ENCODE measurements at regions not wholly inside any gene's neighbourhood (a gene's known extent, or its start where the extent isn't known, plus 50 kb on each side); places are given as distances from the start of the nearest gene placed in this dataset.

DNA sequence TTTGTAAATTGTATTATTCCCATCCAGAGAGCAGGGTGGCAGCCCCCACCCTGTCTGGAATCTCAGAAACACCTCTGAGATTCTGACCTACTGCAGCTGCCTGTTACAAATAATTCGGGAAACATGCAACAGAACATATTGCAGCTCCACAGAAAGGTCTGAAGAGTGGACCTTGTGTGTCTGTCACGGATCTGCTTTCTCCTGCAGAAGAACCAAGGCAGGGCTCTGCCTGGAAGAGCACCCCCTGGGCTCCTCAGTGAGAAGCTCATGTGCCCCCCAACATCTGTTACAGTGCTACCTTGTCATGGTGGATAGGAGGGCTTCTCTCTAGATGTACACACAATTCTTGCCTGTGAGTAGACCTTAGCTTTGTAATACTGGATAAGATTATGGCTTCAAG is 286.6 kb upstream of the GATB start:
- intact Hi-C loops (cut with micrococcal nuclease): no loop called here
- Mint-ChIP-seq H3K36me3 (ENCODE audit: low read depth) (peaks cover 3% of the 10 kb centered on the region), H3K4me3 (no peak overlapping the region), H3K27me3 (peaks cover 3% of the 10 kb centered on the region), H3K27ac (no peak overlapping the region), H3K4me1 (peaks cover 11% of the 10 kb centered on the region), H3K9me3 (peaks cover 15% of the 10 kb centered on the region)
- no peak for DNase-seq

GRCh38 chr4:152045807-152046571 is 285.2 kb upstream of the GATB start:
- Mint-ChIP-seq H3K36me3 (ENCODE audit: low read depth) (peaks cover 3% of the 10 kb centered on the region), H3K4me1 (peaks cover 4% of the 10 kb centered on the region), H3K27me3 (peaks cover 3% of the 10 kb centered on the region), H3K9me3 (peaks cover 15% of the 10 kb centered on the region), H3K27ac (no peak overlapping the region), H3K4me3 (no peak overlapping the region)
- intact Hi-C loops (cut with micrococcal nuclease): no loop called here
- DNase-seq: no peak

GRCh38 chr4:152045449-152045806 is 284.6 kb upstream of the GATB start:
- Mint-ChIP-seq H3K27ac (no peak overlapping the region), H3K4me1 (peaks cover 4% of the 10 kb centered on the region), H3K4me3 (no peak overlapping the region), H3K36me3 (ENCODE audit: low read depth) (peaks cover 3% of the 10 kb centered on the region), H3K27me3 (peaks cover 2% of the 10 kb centered on the region), H3K9me3 (peaks cover 14% of the 10 kb centered on the region)
- no peak for DNase-seq
- intact Hi-C loops (cut with micrococcal nuclease): no loop called here

DNA sequence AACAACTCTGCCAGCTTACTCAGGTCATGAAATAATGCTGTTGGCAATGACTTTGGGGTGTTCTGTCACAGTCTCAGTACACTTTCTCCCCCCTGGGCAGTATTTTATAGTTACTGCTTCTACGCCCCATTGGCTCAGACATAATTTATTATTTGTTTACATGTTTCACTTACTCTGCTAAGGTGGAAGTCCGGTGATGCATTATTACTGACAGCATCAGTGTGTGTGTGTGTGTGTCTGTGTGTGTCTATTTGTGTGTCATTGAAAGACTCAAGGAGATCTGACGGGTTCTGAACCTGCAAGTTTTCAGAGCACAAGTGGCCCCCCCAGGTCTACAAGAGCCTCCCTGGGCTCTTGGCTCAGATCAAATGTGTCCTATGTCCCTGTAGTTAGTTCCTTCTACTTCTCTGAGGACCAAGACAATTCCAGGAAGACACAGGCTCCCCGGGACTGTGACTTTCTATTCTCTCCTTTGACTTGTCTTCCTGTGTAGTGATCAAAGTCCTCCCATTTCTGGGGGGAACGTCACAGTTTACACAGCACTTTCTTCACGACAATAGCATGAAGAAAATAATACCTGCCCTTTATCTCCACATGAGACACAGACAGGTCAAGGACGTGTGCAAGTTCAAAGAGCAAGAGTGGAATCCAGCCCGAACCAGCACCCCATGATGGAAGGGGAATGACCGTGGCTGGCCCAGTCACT is 283.7 kb upstream of the GATB start:
- DNase-seq: no peak
- no peak overlapping the region for H3K27ac Mint-ChIP-seq
- peaks cover 2% of the 10 kb centered on the region for H3K36me3 Mint-ChIP-seq (ENCODE audit: low read depth)
- H3K9me3 Mint-ChIP-seq: peaks cover 5% of the 10 kb centered on the region
- intact Hi-C loops (cut with micrococcal nuclease): no loop called here
- H3K27me3 Mint-ChIP-seq: no peaks in the 10 kb centered on the region
- no peak overlapping the region for H3K4me3 Mint-ChIP-seq
- H3K4me1 Mint-ChIP-seq: peaks cover 4% of the 10 kb centered on the region

DNA sequence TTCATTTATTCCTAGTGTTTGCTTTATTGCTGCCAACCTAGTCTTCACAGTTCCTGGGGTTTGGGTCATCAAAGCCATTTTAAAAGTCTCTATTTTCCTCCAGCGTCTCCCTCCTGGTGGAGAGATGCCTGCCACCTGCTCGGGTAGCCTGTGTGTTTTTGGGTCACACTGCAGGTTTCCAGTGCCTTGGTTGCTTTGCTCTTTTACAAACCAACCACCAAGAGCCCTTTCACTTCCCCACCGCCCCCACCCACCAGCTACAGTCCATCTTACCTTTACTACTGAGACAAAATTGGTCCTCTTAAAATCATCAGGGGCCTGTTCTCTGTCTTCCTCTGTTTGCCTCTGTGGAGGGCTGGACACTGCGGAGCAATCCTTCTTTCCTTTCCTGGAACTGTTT is 280.5 kb upstream of the GATB start:
- no peak for DNase-seq
- H3K27me3 Mint-ChIP-seq: no peaks in the 10 kb centered on the region
- peaks cover 2% of the 10 kb centered on the region for H3K36me3 Mint-ChIP-seq (ENCODE audit: low read depth)
- intact Hi-C loops (cut with micrococcal nuclease): no loop called here
- H3K9me3 Mint-ChIP-seq: peaks cover 3% of the 10 kb centered on the region
- peaks cover 5% of the 10 kb centered on the region for H3K4me1 Mint-ChIP-seq
- H3K4me3 Mint-ChIP-seq: no peak overlapping the region
- no peak overlapping the region for H3K27ac Mint-ChIP-seq

- DNase-seq: no peak
- Mint-ChIP-seq H3K9me3 (peaks cover 11% of the 10 kb centered on the region), H3K27me3 (no peaks in the 10 kb centered on the region), H3K4me1 (peaks cover 6% of the 10 kb centered on the region), H3K4me3 (no peak overlapping the region), H3K27ac (no peak overlapping the region), H3K36me3 (ENCODE audit: low read depth) (peaks cover 2% of the 10 kb centered on the region)
- intact Hi-C loops (cut with micrococcal nuclease): no loop called here
Observed at GRCh38 chr4:152039691-152040090, 278.9 kb upstream of the GATB start.

DNA sequence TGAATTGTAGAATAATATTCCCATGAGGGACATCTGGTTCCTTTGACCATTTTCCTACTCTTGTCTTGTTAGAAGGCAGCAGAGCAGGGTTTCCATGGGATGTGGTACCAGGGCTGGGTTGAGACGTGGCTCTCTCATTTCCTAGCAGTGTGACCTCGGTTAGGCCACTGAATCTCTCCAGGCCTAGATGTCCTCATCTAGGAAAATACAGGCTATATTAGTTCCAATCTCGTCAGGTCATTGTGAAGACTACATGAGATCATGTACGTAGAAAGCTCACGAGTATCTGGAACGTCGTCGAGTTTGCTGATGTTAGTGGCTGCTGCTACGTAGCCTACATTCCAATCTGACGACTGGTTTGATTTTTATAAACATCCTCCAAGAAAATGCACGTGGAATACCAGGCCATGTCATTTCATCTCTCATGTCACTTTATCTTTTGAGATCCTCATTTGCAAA is 278.2 kb upstream of the GATB start:
- peaks cover 4% of the 10 kb centered on the region for H3K4me1 Mint-ChIP-seq
- DNase-seq: no peak
- H3K27me3 Mint-ChIP-seq: no peaks in the 10 kb centered on the region
- intact Hi-C loops (cut with micrococcal nuclease): no loop called here
- no peak overlapping the region for H3K27ac Mint-ChIP-seq
- no peaks in the 10 kb centered on the region for H3K36me3 Mint-ChIP-seq (ENCODE audit: low read depth)
- H3K9me3 Mint-ChIP-seq: peaks cover 11% of the 10 kb centered on the region
- H3K4me3 Mint-ChIP-seq: no peak overlapping the region

DNA sequence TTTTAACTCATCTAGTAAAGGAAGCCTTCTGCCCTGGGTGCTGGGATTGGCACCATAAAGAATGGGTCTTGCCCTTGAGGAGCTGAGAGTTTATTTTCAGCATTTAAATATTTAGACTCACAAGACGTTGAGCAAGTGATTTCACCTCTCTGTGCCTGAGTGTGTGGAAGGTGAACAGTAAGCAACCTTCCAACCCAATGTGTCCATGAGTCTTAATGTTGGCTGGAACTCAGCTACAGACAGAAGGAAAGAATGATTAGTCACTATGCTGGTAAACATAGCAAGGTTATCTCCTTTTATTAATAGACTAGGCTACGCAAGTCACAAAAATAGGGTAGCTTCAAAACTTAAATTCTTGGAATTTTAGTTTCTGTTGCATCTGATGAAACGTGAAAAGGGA is 277.4 kb upstream of the GATB start:
- H3K36me3 Mint-ChIP-seq (ENCODE audit: low read depth): no peaks in the 10 kb centered on the region
- H3K4me1 Mint-ChIP-seq: peaks cover 4% of the 10 kb centered on the region
- H3K27ac Mint-ChIP-seq: no peak overlapping the region
- no peak overlapping the region for H3K4me3 Mint-ChIP-seq
- H3K9me3 Mint-ChIP-seq: peaks cover 8% of the 10 kb centered on the region
- H3K27me3 Mint-ChIP-seq: no peaks in the 10 kb centered on the region
- DNase-seq: no peak
- intact Hi-C loops (cut with micrococcal nuclease): no loop called here

DNA sequence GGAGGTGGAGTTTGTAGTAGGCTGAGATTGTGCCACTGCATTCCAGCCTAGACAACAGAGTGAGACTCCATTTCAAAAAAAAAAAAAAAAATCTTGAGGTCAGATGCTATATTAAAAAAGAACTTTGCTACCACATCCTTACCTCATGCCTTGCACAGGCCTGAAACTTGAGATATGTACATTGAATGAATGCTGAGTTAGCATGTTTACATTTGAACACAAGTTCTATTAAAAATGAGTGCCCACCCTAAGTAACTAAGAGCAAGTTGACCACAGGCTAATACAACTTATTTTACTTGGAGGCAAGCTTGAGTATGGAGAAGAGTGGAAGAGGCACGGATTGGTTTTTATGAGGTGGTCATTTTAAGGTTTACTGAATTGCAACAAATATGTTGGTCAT is 276.6 kb upstream of the GATB start:
- Mint-ChIP-seq H3K9me3 (peaks cover 8% of the 10 kb centered on the region), H3K36me3 (ENCODE audit: low read depth) (no peaks in the 10 kb centered on the region), H3K27ac (no peak overlapping the region), H3K4me3 (no peak overlapping the region), H3K27me3 (no peaks in the 10 kb centered on the region), H3K4me1 (peaks cover 4% of the 10 kb centered on the region)
- intact Hi-C loops (cut with micrococcal nuclease): no loop called here
- DNase-seq: no peak

DNA sequence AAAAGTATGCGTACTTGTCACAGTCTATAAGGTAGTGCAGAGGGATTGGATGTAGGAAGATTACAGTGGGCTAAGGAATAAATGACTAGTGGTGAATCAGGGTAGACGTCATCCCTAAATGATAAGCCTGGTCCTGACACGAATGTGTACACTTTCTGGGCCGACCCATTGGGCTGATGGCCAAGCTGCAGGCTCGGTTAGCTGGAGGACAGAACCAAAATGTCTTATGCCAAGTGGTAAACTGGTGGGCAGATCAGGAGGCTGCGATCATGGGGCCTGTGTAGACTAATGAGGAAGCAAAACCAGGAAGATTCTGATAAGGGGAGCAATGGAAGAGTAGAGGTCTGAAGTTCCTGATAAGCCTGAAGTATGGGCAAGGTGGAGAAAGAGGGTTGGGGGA is 272.8 kb upstream of the GATB start:
- Mint-ChIP-seq H3K9me3 (peaks cover 17% of the 10 kb centered on the region), H3K27me3 (no peaks in the 10 kb centered on the region), H3K4me1 (peaks cover 4% of the 10 kb centered on the region), H3K4me3 (no peak overlapping the region), H3K27ac (no peak overlapping the region), H3K36me3 (ENCODE audit: low read depth) (no peaks in the 10 kb centered on the region)
- no peak for DNase-seq
- intact Hi-C loops (cut with micrococcal nuclease): no loop called here

- intact Hi-C loops (cut with micrococcal nuclease): no loop called here
- Mint-ChIP-seq H3K27ac (no peak overlapping the region), H3K4me3 (no peak overlapping the region), H3K9me3 (peaks cover 22% of the 10 kb centered on the region), H3K27me3 (peaks cover 2% of the 10 kb centered on the region), H3K4me1 (peaks cover 4% of the 10 kb centered on the region), H3K36me3 (ENCODE audit: low read depth) (no peaks in the 10 kb centered on the region)
- no peak for DNase-seq
Observed at GRCh38 chr4:152032722-152033131, 271.9 kb upstream of the GATB start.

- intact Hi-C loops (cut with micrococcal nuclease): no loop called here
- H3K27me3 Mint-ChIP-seq: peaks cover 5% of the 10 kb centered on the region
- peaks cover 3% of the 10 kb centered on the region for H3K4me1 Mint-ChIP-seq
- no peak for DNase-seq
- H3K27ac Mint-ChIP-seq: no peak overlapping the region
- peaks cover 18% of the 10 kb centered on the region for H3K9me3 Mint-ChIP-seq
- H3K36me3 Mint-ChIP-seq (ENCODE audit: low read depth): peaks cover 2% of the 10 kb centered on the region
- H3K4me3 Mint-ChIP-seq: no peak overlapping the region
Observed at GRCh38 chr4:152029631-152030030, 268.8 kb upstream of the GATB start.

- intact Hi-C loops (cut with micrococcal nuclease): no loop called here
- Mint-ChIP-seq H3K27me3 (peaks cover 5% of the 10 kb centered on the region), H3K4me3 (no peak overlapping the region), H3K4me1 (peaks cover 3% of the 10 kb centered on the region), H3K27ac (no peak overlapping the region), H3K9me3 (peaks cover 18% of the 10 kb centered on the region), H3K36me3 (ENCODE audit: low read depth) (peaks cover 2% of the 10 kb centered on the region)
- no peak for DNase-seq
Observed at GRCh38 chr4:152028131-152028530, 267.3 kb upstream of the GATB start.

DNA sequence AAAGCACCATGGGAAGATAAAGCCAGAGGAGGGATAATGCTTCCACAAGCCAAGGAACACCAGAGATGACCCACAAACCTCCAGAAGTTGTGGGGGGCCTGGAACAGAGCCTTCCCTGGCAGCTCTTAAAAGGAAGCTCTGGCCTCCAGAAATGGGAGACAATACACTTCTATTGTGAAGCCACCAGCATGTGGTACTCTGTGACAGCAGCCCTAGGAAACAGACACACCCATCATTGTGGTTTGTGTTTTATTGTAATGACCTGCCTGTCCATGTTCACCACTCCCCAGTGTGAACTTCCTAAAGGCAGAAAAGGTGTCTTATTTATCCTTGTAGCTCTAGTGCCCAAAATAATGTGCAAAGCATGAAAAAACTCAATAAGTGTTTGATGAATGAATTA is 264.1 kb upstream of the GATB start:
- H3K4me3 Mint-ChIP-seq: no peak overlapping the region
- peaks cover 13% of the 10 kb centered on the region for H3K9me3 Mint-ChIP-seq
- intact Hi-C loops (cut with micrococcal nuclease): no loop called here
- H3K27ac Mint-ChIP-seq: no peak overlapping the region
- H3K36me3 Mint-ChIP-seq (ENCODE audit: low read depth): peaks cover 2% of the 10 kb centered on the region
- H3K27me3 Mint-ChIP-seq: peaks cover 5% of the 10 kb centered on the region
- DNase-seq: peak; percentile 71
- peaks cover 3% of the 10 kb centered on the region for H3K4me1 Mint-ChIP-seq
